GM12865 (cell line): ENCODE measurements at regions not wholly inside any gene's neighbourhood (a gene's known extent, or its start where the extent isn't known, plus 50 kb on each side); places are given as distances from the start of the nearest gene placed in this dataset.

Experiments used
- DNase-seq: peaks from one replicate; pipeline ENCODE4 v3.0.0; 2010; ENCODE audit warnings: low read depth
- H3K4me3 ChIP-seq: 2 replicates; pipeline ENCODE4 v1.5.1; 2011; ENCODE audit warnings: mild to moderate bottlenecking, low read depth, low read length, control low read depth
- TF ChIP-seq, protein P1 (sequence below): IDR thresholded peaks from 2 replicates; pipeline ENCODE4 v1.5.1; 2011; ENCODE audit warnings: low read length, control low read depth, low read depth, inconsistent platforms; ENCODE audit not compliant: insufficient read depth; ENCODE audit errors: missing control alignments

DNA sequence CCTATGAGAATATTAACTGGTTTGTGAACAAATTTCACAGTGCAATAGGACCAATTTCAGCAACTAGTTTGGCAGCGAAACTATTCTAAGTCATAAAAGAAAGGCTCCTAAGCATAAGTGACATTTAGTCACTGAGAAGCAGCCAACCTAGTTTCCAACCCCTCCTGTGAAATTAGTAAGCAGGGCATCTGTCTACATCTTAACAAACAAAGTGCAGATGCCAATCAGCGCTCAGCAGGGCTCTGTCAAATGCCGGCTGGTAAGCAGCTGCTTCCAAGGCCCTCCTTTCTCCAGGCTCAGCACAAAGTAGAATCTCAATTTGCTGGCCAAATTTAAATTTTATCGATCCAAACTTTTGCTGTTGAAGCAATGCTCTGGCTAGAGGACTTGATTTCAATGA, 124.7 kb downstream of the ICOS start:
- DNase-seq = no peak
- H3K4me3 ChIP-seq = no peak overlapping the region
- TF ChIP-seq, protein P1, sequence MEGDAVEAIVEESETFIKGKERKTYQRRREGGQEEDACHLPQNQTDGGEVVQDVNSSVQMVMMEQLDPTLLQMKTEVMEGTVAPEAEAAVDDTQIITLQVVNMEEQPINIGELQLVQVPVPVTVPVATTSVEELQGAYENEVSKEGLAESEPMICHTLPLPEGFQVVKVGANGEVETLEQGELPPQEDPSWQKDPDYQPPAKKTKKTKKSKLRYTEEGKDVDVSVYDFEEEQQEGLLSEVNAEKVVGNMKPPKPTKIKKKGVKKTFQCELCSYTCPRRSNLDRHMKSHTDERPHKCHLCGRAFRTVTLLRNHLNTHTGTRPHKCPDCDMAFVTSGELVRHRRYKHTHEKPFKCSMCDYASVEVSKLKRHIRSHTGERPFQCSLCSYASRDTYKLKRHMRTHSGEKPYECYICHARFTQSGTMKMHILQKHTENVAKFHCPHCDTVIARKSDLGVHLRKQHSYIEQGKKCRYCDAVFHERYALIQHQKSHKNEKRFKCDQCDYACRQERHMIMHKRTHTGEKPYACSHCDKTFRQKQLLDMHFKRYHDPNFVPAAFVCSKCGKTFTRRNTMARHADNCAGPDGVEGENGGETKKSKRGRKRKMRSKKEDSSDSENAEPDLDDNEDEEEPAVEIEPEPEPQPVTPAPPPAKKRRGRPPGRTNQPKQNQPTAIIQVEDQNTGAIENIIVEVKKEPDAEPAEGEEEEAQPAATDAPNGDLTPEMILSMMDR = no peak

DNA sequence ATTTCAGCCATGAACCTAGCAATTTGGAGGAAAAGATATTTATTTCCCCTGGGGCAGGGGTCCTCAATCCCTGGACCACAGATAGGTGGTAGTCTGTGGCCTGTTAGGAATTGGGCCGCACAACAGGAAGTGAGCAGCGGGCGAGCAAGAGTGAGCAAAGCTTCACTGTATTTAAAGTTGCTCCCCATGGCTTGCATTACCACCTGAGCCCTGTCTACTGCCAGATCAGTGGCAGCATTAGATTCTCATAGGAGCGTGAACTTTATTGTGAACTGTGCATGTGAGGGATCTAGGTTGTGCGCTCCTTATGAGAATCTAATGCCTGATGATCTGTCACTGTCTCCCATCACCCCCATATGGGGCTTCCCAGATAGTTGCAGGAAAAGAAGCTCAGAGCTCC, 127.6 kb downstream of the ICOS start:
- no peak overlapping the region for H3K4me3 ChIP-seq
- no peak for DNase-seq
- TF ChIP-seq, protein P1 = no peak

DNA sequence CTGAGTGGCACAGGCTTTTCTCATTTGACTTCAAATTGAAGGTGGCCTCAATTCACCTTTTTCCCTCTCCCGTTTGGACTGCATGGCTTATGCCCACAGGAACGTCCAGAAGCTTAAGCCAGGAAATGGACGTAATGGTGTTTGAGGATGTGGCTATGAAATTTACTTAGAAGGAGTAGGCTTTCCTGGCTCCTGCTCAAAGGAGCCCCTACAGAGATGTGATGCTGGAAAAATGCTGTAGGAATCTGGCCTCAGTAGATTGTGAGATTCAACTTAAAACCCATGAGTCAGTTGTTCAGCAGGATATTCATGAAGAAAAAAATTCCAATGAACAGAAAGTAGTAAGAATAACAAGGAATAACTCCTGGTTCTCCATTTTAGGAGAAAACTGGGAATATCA, 129.0 kb downstream of the ICOS start:
- no peak overlapping the region for H3K4me3 ChIP-seq
- TF ChIP-seq, protein P1 = no peak
- DNase-seq = no peak

DNA sequence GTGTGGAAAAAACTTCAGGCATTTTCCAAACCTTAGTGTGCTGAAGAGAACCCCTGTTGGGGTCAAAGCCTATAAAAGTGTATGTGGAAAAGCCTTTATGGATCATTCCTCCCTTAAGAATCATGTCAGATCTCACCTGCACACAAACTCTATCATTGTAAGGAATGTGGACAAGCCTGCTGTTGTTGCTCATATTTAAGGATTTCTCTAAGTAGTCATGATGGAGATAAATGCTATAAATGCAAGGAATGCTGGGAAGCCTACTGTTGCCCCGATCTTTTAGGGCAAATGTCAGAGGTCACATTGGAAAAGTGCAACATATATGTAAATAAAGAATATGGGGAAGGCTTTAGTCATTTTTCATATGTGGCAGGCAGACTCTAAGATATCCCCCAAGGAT, 129.5 kb downstream of the ICOS start:
- H3K4me3 ChIP-seq = no peak overlapping the region
- TF ChIP-seq, protein P1 = no peak
- DNase-seq = no peak

DNA sequence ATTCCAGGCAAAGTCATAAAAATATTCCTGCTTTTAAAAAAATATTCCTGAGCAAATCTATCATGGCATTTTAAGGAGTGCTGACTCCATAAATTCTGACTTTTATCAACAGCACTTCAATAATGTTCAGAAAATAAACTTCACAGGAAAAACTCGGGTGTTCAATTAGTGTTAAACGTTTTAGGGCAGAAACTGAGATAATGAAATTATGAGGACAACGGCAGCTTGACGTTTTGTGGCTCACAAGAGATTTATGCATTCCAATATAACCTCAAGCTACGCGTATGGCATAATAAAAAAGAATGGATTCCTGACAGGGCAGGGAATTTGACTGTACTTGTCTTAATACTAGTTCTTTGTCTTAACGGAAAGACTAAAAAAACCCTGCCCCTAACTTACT, 133.2 kb downstream of the ICOS start:
- H3K4me3 ChIP-seq = no peak overlapping the region
- DNase-seq = no peak
- TF ChIP-seq, protein P1 = no peak

DNA sequence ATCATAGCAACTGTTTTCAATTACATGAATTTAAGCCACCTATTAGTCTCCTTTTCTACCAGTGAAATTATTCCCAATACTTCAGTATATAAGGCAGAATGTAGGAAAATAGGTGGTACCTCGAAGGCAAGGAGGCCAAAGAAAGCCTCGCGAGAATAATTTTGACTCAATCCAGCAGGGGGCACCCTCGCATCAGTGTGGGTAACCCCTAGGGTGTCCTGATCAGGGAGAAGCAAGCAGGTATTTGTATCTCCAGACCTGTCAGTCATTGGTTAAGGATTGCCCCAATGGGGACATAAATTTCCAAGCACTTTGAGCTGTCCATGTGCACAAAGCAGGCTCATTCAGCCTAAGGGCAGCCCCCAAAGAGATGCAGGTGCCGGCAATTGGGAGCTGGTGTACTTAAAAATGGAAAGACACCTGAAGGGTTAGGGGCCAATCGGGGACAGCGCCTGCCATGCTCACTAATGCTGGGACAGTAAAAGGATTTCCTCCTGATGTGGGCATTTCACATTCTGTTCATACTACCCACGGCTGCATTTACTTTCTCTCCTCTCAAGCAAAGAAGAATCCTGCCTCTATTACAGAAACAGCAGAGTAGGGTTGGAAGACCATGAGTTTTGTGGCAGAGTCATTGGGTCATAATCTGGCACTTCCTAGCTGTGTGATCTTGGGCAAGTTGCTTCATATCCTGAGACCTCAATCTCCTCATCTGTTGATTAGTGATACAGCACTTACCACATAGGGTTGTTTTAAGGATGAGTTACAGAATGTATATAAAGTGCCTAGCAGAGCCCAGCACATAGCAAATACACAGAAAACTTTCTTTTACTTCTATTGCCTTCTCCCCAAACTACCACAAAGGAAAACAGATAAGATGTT, 136.1 kb downstream of the ICOS start:
- DNase-seq = peak; percentile 51
- H3K4me3 ChIP-seq = no peak overlapping the region
- TF ChIP-seq, protein P1 = peak; percentile 55

DNA sequence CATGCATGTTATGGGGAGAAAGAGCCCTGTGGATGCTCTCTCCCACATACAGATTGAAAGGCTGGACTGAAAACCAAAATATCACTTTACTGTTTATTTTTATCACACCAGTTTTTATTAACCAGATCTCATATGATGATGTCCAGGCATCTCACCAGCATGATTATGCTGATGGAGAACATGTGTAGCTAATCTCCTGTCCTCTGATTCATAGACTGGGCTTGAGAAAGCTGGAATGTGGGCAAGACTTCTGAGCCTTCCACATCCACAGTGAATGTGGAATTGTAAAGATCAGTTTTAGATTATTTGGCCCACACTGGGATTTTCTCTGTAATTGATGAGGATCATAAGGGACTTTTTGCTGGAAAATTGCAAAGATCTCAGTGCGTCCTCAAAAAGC, 137.9 kb downstream of the ICOS start:
- TF ChIP-seq, protein P1 = no peak
- H3K4me3 ChIP-seq = no peak overlapping the region
- DNase-seq = no peak
